IMR-90 (cell line): ENCODE measurements at regions not wholly inside any gene's neighbourhood (a gene's known extent, or its start where the extent isn't known, plus 50 kb on each side); places are given as distances from the start of the nearest gene placed in this dataset.

Experiments
- ATAC-seq: fragments of 200-7000 bp; cut with Tn5 transposase; 2 replicates; pipeline ENCODE4 v1.9.1; 2020; ENCODE audit warnings: low read depth, mild to moderate bottlenecking, moderate library complexity
- BruUV-seq: library from RNA; stranded (reverse); fragments of 400-500 nt; replicated peaks from 2 replicates; lab custom pipeline; 2021; lab: Mats Ljungman, UMichigan
- CTCF ChIA-PET: fragments of 300-600 bp; formaldehyde crosslinking; extraction: SDS; loops from one replicate; lab custom pipeline; 2021; ENCODE audit warnings: antibody characterized with exemption; lab: Yijun Ruan, JAX
- POLR2A ChIA-PET: fragments of 300-600 bp; sonication (Branson Sonifier 250); formaldehyde crosslinking; loops from one replicate; lab custom pipeline; 2022; ENCODE audit warnings: antibody characterized with exemption; ENCODE audit not compliant: unreplicated experiment; lab: Charles Lee
- DNase-seq: peaks from one replicate; pipeline ENCODE4 v3.0.0; 2013
- H2AFZ ChIP-seq: replicated peaks from 2 replicates; pipeline ENCODE3; 2013; ENCODE audit warnings: low read length, mild to moderate bottlenecking; ENCODE audit not compliant: poor library complexity
- H2AK5ac ChIP-seq: 2 replicates; pipeline ENCODE4 v1.6.1; 2013; ENCODE audit warnings: low read depth, low read length, inconsistent platforms
- H2AK9ac ChIP-seq: replicated peaks from 2 replicates; pipeline ENCODE3; 2013; ENCODE audit warnings: mild to moderate bottlenecking, low read depth, low read length, moderate library complexity; ENCODE audit not compliant: poor library complexity
- H2BK120ac ChIP-seq: 2 replicates; pipeline ENCODE4 v1.6.1; 2013; ENCODE audit warnings: low read depth, low read length, inconsistent platforms
- H2BK15ac ChIP-seq: 3 replicates; pipeline ENCODE4 v1.6.1; 2013; ENCODE audit warnings: low read depth, low read length, inconsistent platforms
- H2BK20ac ChIP-seq: 2 replicates; pipeline ENCODE4 v1.6.1; 2013; ENCODE audit warnings: low read depth, mild to moderate bottlenecking, inconsistent platforms, low read length, moderate library complexity
- H2BK5ac ChIP-seq: 2 replicates; pipeline ENCODE4 v1.6.1; 2013; ENCODE audit warnings: mild to moderate bottlenecking, low read depth, low read length, inconsistent platforms; ENCODE audit not compliant: poor library complexity, severe bottlenecking
- H3K14ac ChIP-seq: replicated peaks from 2 replicates; pipeline ENCODE4 v1.6.1; 2013; ENCODE audit warnings: low read depth, low read length, inconsistent platforms
- H3K18ac ChIP-seq: 2 replicates; pipeline ENCODE4 v1.6.1; 2013; ENCODE audit warnings: low read depth, low read length, control low read depth
- H3K23ac ChIP-seq: 2 replicates; pipeline ENCODE4 v1.6.1; 2013; ENCODE audit warnings: low read depth, low read length, inconsistent platforms
- H3K27ac ChIP-seq: 2 replicates; pipeline ENCODE4 v1.5.1; 2013; ENCODE audit warnings: mild to moderate bottlenecking, control low read depth, low read length; ENCODE audit not compliant: insufficient read depth
- H3K27me3 ChIP-seq: 2 replicates; pipeline ENCODE4 v1.6.1; 2013; ENCODE audit warnings: low read length; ENCODE audit not compliant: control insufficient read depth, insufficient read depth
- H3K36me3 ChIP-seq: 2 replicates; pipeline ENCODE4 v1.6.1; 2013; ENCODE audit warnings: low read length, mixed read lengths; ENCODE audit not compliant: control insufficient read depth, insufficient read depth
- H3K4ac ChIP-seq: 2 replicates; pipeline ENCODE4 v1.6.1; 2013; ENCODE audit warnings: low read depth, low read length, inconsistent platforms
- H3K4me1 ChIP-seq: 2 replicates; pipeline ENCODE4 v1.6.1; 2013; ENCODE audit warnings: low read length, mixed read lengths; ENCODE audit not compliant: control insufficient read depth, insufficient read depth
- H3K4me2 ChIP-seq: 2 replicates; pipeline ENCODE4 v1.6.1; 2013; ENCODE audit warnings: low read depth, mild to moderate bottlenecking, control low read depth, low read length, moderate library complexity
- H3K4me3 ChIP-seq: 2 replicates; pipeline ENCODE4 v1.5.1; 2013; ENCODE audit warnings: low read depth, mild to moderate bottlenecking, control low read depth, low read length, moderate library complexity; ENCODE audit not compliant: insufficient read depth
- H3K56ac ChIP-seq: 2 replicates; pipeline ENCODE4 v1.6.1; 2013; ENCODE audit warnings: low read length, inconsistent platforms; ENCODE audit not compliant: insufficient read depth; ENCODE audit errors: extremely low read depth
- H3K79me1 ChIP-seq, 2 experiments: 2 replicates each; pipeline ENCODE4 v1.6.1; 2013; ENCODE audit warnings: low read length in 2 of 2, inconsistent platforms in 1 of 2, low read depth in 1 of 2
- H3K9ac ChIP-seq: 2 replicates; pipeline ENCODE4 v1.6.1; 2013; ENCODE audit warnings: low read depth, low read length, control low read depth
- H3K9me1 ChIP-seq: 2 replicates; pipeline ENCODE4 v1.6.1; 2013; ENCODE audit warnings: low read length, inconsistent platforms; ENCODE audit not compliant: insufficient read depth
- H3K9me3 ChIP-seq: 2 replicates; pipeline ENCODE4 v1.6.1; 2013; ENCODE audit warnings: low read length; ENCODE audit not compliant: control insufficient read depth, insufficient read depth
- H4K20me1 ChIP-seq: 2 replicates; pipeline ENCODE4 v1.6.1; 2013; ENCODE audit warnings: low read length, inconsistent platforms; ENCODE audit not compliant: insufficient read depth
- H4K5ac ChIP-seq: 2 replicates; pipeline ENCODE4 v1.6.1; 2013; ENCODE audit warnings: mild to moderate bottlenecking, low read depth, low read length, control low read depth
- H4K8ac ChIP-seq, 2 experiments: 2 replicates each; pipeline ENCODE4 v1.6.1; 2013; ENCODE audit warnings: low read depth in 2 of 2, low read length in 2 of 2, control low read depth in 1 of 2, inconsistent platforms in 1 of 2
- H4K91ac ChIP-seq: 2 replicates; pipeline ENCODE4 v1.6.1; 2013; ENCODE audit warnings: low read depth, low read length, inconsistent platforms; ENCODE audit not compliant: insufficient read depth
- BHLHE40 ChIP-seq: fragments of 150-350 bp; IDR thresholded peaks from 2 replicates; pipeline ENCODE4 v1.6.1; 2016; ENCODE audit warnings: mild to moderate bottlenecking, low read depth, low read length
- CEBPB ChIP-seq: IDR thresholded peaks from 2 replicates; pipeline ENCODE4 v1.6.1; 2012; ENCODE audit warnings: low read depth, low read length, improper control_type of control experiment
- CHD1 ChIP-seq: IDR thresholded peaks from 2 replicates; pipeline ENCODE4 v1.6.1; 2012; ENCODE audit warnings: low read depth, low read length, improper control_type of control experiment
- ELK1 ChIP-seq: fragments of 150-350 bp; IDR thresholded peaks from 2 replicates; pipeline ENCODE4 v1.6.1; 2016; ENCODE audit warnings: low read depth, mild to moderate bottlenecking, low read length, moderate library complexity, borderline replicate concordance
- FOS ChIP-seq: fragments of 150-350 bp; IDR thresholded peaks from 2 replicates; pipeline ENCODE4 v1.6.1; 2016; ENCODE audit warnings: low read depth, low read length
- MAFK ChIP-seq: IDR thresholded peaks from 2 replicates; pipeline ENCODE4 v1.6.1; 2012; ENCODE audit warnings: low read depth, low read length, improper control_type of control experiment
- MAZ ChIP-seq: IDR thresholded peaks from 2 replicates; pipeline ENCODE4 v1.6.1; 2012; ENCODE audit warnings: low read depth, mild to moderate bottlenecking, low read length, improper control_type of control experiment, moderate library complexity, borderline replicate concordance
- MXI1 ChIP-seq: IDR thresholded peaks from 2 replicates; pipeline ENCODE4 v1.6.1; 2012; ENCODE audit warnings: low read depth, mild to moderate bottlenecking, low read length, moderate library complexity, borderline replicate concordance
- NFE2L2 ChIP-seq: fragments of 150-350 bp; IDR thresholded peaks from 2 replicates; pipeline ENCODE4 v1.6.1; 2016; ENCODE audit warnings: low read depth, mild to moderate bottlenecking, low read length
- POLR2A ChIP-seq: IDR thresholded peaks from 2 replicates; pipeline ENCODE4 v1.6.1; 2012; ENCODE audit warnings: mild to moderate bottlenecking, low read depth, low read length
- RAD21 ChIP-seq: IDR thresholded peaks from 2 replicates; pipeline ENCODE4 v1.6.1; 2012; ENCODE audit warnings: low read length, improper control_type of control experiment
- RCOR1 ChIP-seq: IDR thresholded peaks from 2 replicates; pipeline ENCODE4 v1.6.1; 2012; ENCODE audit warnings: mild to moderate bottlenecking, low read length, improper control_type of control experiment; ENCODE audit not compliant: insufficient replicate concordance
- RFX5 ChIP-seq: IDR thresholded peaks from 2 replicates; pipeline ENCODE4 v1.8.0; 2012; ENCODE audit warnings: low read depth, mild to moderate bottlenecking, low read length, moderate library complexity
- SMC3 ChIP-seq: fragments of 150-350 bp; IDR thresholded peaks from 2 replicates; pipeline ENCODE4 v1.6.1; 2016; ENCODE audit warnings: low read depth, mild to moderate bottlenecking, antibody characterized with exemption, low read length, moderate library complexity
- USF2 ChIP-seq: fragments of 150-350 bp; IDR thresholded peaks from 2 replicates; pipeline ENCODE4 v1.6.1; 2017; ENCODE audit warnings: mild to moderate bottlenecking, antibody characterized with exemption, low read length, low read depth
- WGBS, 2 experiments: methylation state at CpG; one replicate each; pipeline versions ENCODE4 v1.1.5 to v1.1.7; 2013; ENCODE audit warnings: missing lambda C conversion rate in 2 of 2; ENCODE audit not compliant: insufficient read length in 1 of 2; ENCODE audit errors: extremely low coverage in 2 of 2; 5-methylcytosine and 5-hydroxymethylcytosine counted together
- dilution Hi-C: fragments of 300-500 bp; cut with HindIII; formaldehyde crosslinking; loops from one replicate; pipeline ENCODE4 v1.14.3; 2018; ENCODE audit warnings: low sequenced_read_pairs; ENCODE audit not compliant: unreplicated experiment
- in situ Hi-C: fragments of 300-500 bp; cut with MboI; formaldehyde crosslinking; loops from 3 replicates; pipeline ENCODE4 v1.14.3; 2019; ENCODE audit warnings: low sequenced_read_pairs, inconsistent platforms, mixed read lengths
- intact Hi-C: fragments of 100-400 bp; cut with micrococcal nuclease; formaldehyde crosslinking; loops from 2 replicates; pipeline ENCODE4 v1.10.0; 2022
- TF ChIP-seq, protein P1 (sequence below): conservative IDR thresholded peaks from 2 replicates; pipeline ENCODE4 v1.5.1; 2012; ENCODE audit warnings: mild to moderate bottlenecking, low read depth, low read length, improper control_type of control experiment

- Histone ChIP-seq H3K9me3 (no peaks in the 10 kb centered on the region), H2BK20ac (no peak overlapping the region), H2AK9ac (no peak overlapping the region), H3K14ac (no peak overlapping the region), H3K9me1 (no peaks in the 10 kb centered on the region), H3K9ac (no peak overlapping the region), H3K4me3 (no peak overlapping the region), H3K56ac (no peak overlapping the region), H3K4me2 (no peak overlapping the region), H4K20me1 (no peaks in the 10 kb centered on the region), H3K27ac (no peak overlapping the region), H2AFZ (no peak overlapping the region), H2AK5ac (no peak overlapping the region), H3K36me3 (no peaks in the 10 kb centered on the region), H3K23ac (no peak overlapping the region), H3K79me1 (no peaks in the 10 kb centered on the region), H3K4me1 (no peaks in the 10 kb centered on the region), H4K8ac (no peak overlapping the region), H3K27me3 (no peaks in the 10 kb centered on the region), H2BK5ac (no peak overlapping the region), H4K91ac (no peak overlapping the region), H3K18ac (no peak overlapping the region), H2BK120ac (no peak overlapping the region), H3K4ac (no peak overlapping the region), H2BK15ac (no peak overlapping the region), H4K5ac (no peak overlapping the region)
- ATAC-seq (no peak), DNase-seq (no peak)
- intact Hi-C loops (no loop called here), dilution Hi-C loops (no loop called here), in situ Hi-C loops (no loop called here)
- TF ChIP-seq MAFK (no peak), ELK1 (no peak), USF2 (no peak), BHLHE40 (no peak), SMC3 (no peak), MXI1 (no peak), MAZ (no peak), RFX5 (no peak), RAD21 (no peak), CEBPB (no peak), NFE2L2 (no peak), POLR2A (no peak), CHD1 (no peak), RCOR1 (no peak), FOS (no peak)
- TF ChIP-seq, protein P1, sequence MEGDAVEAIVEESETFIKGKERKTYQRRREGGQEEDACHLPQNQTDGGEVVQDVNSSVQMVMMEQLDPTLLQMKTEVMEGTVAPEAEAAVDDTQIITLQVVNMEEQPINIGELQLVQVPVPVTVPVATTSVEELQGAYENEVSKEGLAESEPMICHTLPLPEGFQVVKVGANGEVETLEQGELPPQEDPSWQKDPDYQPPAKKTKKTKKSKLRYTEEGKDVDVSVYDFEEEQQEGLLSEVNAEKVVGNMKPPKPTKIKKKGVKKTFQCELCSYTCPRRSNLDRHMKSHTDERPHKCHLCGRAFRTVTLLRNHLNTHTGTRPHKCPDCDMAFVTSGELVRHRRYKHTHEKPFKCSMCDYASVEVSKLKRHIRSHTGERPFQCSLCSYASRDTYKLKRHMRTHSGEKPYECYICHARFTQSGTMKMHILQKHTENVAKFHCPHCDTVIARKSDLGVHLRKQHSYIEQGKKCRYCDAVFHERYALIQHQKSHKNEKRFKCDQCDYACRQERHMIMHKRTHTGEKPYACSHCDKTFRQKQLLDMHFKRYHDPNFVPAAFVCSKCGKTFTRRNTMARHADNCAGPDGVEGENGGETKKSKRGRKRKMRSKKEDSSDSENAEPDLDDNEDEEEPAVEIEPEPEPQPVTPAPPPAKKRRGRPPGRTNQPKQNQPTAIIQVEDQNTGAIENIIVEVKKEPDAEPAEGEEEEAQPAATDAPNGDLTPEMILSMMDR: no peak
- ChIA-PET CTCF (no interaction called here), POLR2A (no interaction called here)
- BruUV-seq: no TSS peak
- no CpG with 5 or more reads among the region's 1 CpG for WGBS, 2 experiments
These were observed 264.8 kb downstream of the KIF20B start for GRCh38 chr10:89966211-89966610.
